HAP-1 (cell line): ENCODE measurements at regions not wholly inside any gene's neighbourhood (a gene's known extent, or its start where the extent isn't known, plus 50 kb on each side); places are given as distances from the start of the nearest gene placed in this dataset.

Source experiments
- DNase-seq, 2 experiments: peaks; one replicate each; pipeline ENCODE4 v3.0.0-alpha.2; 2016 to 2020; ENCODE audit warnings: low spot score in 2 of 2
- H3K27me3 ChIP-seq: fragments of 250-450 bp; sonication (Bioruptor Pico); 2 replicates; pipeline ENCODE4 v1.5.1; 2020; ENCODE audit warnings: low read depth, mild to moderate bottlenecking, moderate library complexity
- H3K36me3 ChIP-seq: fragments of 250-450 bp; sonication (Bioruptor Pico); replicated peaks from 2 replicates; pipeline ENCODE4 v1.5.1; 2020; ENCODE audit warnings: mild to moderate bottlenecking
- H3K4me1 ChIP-seq: fragments of 250-450 bp; sonication (Bioruptor Pico); 2 replicates; pipeline ENCODE4 v1.5.1; 2020; ENCODE audit warnings: mild to moderate bottlenecking
- H3K4me3 ChIP-seq: fragments of 250-450 bp; sonication (Bioruptor Pico); 2 replicates; pipeline ENCODE4 v1.5.1; 2020; ENCODE audit warnings: mild to moderate bottlenecking, moderate library complexity
- H3K9me3 ChIP-seq: fragments of 250-450 bp; sonication (Bioruptor Pico); 2 replicates; pipeline ENCODE4 v1.5.1; 2020; ENCODE audit warnings: mild to moderate bottlenecking, moderate library complexity
- in situ Hi-C: fragments of 300-500 bp; cut with MboI; formaldehyde crosslinking; loops from 3 replicates; pipeline ENCODE4 v1.14.3; 2020; ENCODE audit warnings: low sequenced_read_pairs, inconsistent platforms, mixed read lengths

DNA sequence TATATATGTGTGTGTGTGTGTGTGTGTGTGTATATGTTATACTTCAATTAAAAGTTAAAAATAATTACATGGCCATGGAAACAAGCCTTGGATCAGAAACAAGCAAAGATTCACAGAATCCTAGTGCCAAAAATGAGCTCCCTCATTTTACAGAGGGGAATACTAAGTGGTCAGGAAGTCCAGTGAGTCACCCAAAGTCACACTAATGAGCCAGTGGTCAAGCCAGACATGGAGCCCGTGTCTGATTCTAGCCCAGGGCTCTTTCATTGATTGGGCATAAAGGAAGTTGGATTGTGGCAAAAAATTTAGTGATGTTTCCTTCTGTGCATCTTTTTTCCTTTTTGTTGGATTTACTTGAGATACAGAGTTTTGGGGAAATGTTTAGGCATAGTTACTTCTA, 152.5 kb upstream of the NPHP3 start:
- H3K4me1 ChIP-seq: no peaks in the 10 kb centered on the region
- no peaks in the 10 kb centered on the region; the same call in 1 of the 2 replicates for H3K27me3 ChIP-seq
- DNase-seq: no peak
- in situ Hi-C loops: no loop called here
- no peaks in the 10 kb centered on the region for H3K9me3 ChIP-seq
- H3K36me3 ChIP-seq: no peaks in the 10 kb centered on the region
- H3K4me3 ChIP-seq: no peak overlapping the region

DNA sequence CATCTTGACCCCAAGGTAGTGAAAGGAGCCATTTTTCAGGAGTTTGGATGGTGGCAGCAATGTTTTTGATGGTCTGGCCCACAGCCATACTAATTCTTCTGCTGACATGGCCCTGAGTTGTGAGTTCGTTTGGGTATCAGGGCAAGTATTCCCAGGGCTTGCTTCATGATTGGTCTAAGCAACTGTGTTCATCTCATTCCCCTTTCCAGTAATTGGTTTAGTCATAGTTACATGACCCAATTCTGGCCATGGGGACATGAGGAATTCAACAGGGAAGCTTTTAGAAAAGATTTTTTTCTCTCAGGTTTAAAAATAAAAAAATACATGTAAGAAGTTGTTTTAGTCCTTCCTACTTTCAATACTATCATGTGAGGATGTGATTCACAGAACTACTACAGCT, 150.5 kb upstream of the NPHP3 start:
- H3K36me3 ChIP-seq: no peaks in the 10 kb centered on the region
- no peaks in the 10 kb centered on the region for H3K9me3 ChIP-seq
- DNase-seq: no peak
- H3K4me3 ChIP-seq: no peak overlapping the region
- no peaks in the 10 kb centered on the region for H3K4me1 ChIP-seq
- no peaks in the 10 kb centered on the region; the same call in 1 of the 2 replicates for H3K27me3 ChIP-seq
- in situ Hi-C loops: no loop called here

- Histone ChIP-seq H3K4me1 (no peaks in the 10 kb centered on the region), H3K4me3 (no peak overlapping the region), H3K9me3 (no peaks in the 10 kb centered on the region), H3K27me3 (no peaks in the 10 kb centered on the region; the same call in 1 of the 2 replicates), H3K36me3 (no peaks in the 10 kb centered on the region)
- in situ Hi-C loops: no loop called here
- DNase-seq: no peak
These were observed 149.7 kb upstream of the NPHP3 start for GRCh38 chr3:132871956-132872355.

DNA sequence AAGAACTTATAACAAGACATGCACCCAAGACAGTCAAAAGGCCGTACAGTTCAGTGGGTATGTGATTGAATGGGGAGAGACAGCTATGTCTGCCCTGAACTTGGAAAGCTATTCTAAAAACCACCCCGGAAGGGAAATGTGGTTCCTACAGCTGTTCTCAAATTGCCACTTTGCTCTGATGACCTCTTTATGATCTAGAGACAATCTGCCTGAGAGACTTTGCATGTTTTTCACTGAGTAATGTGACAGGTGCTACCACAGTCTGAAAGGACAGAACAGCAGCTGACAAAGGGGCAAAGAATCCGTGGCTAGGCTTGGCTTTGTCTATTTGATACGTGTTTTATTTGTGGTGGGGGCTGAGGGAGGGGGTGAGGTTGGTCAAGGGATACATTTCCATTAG, 148.3 kb upstream of the NPHP3 start:
- in situ Hi-C loops: no loop called here
- no peak overlapping the region for H3K4me3 ChIP-seq
- no peak for DNase-seq
- H3K27me3 ChIP-seq: no peaks in the 10 kb centered on the region; the same call in 1 of the 2 replicates
- H3K4me1 ChIP-seq: no peaks in the 10 kb centered on the region
- no peaks in the 10 kb centered on the region for H3K36me3 ChIP-seq
- no peaks in the 10 kb centered on the region for H3K9me3 ChIP-seq

DNA sequence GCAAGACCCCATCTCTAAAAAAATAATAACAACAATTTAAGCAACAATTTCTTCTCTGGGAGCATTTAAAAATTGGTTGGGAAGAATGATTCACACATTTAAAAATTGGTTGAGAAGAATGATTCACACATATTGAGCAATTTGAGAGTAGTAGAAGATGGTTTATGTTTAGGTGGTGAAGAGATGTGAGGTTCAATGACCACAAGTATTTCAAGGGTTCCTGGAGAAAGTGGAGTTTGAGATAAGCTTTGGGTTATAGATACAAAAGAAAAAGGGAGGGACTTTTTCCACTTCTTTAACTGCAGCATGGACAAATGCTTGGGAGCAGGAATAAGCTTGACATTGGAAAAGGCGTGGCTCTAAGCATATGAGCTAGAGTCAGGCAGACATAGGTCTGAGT, 145.7 kb upstream of the NPHP3 start:
- H3K4me1 ChIP-seq: no peaks in the 10 kb centered on the region
- in situ Hi-C loops: no loop called here
- H3K27me3 ChIP-seq: no peaks in the 10 kb centered on the region
- no peaks in the 10 kb centered on the region for H3K36me3 ChIP-seq
- DNase-seq: no peak
- no peaks in the 10 kb centered on the region for H3K9me3 ChIP-seq
- no peak overlapping the region for H3K4me3 ChIP-seq

DNA sequence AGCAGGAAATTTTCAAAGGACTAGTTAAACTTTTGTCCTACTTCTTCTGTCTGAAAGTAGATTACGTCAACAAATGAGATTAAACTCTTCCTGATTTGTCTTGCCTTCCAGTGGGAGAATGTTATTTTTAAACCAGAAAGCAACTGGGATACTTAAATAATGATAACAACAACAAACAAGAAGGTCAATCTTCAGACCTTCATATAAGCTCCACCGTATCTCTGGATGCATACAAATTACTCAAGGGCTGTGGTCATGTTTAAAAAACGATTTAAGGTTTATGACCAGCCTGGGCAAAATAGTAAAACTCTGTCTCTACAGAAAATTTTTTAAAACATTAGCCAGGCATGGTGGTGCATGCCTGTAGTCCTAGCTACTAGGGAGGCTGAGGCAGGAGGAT, 145.3 kb upstream of the NPHP3 start:
- Histone ChIP-seq H3K27me3 (no peaks in the 10 kb centered on the region), H3K4me1 (no peaks in the 10 kb centered on the region), H3K9me3 (no peaks in the 10 kb centered on the region), H3K36me3 (no peaks in the 10 kb centered on the region), H3K4me3 (no peak overlapping the region)
- no peak for DNase-seq
- in situ Hi-C loops: no loop called here

DNA sequence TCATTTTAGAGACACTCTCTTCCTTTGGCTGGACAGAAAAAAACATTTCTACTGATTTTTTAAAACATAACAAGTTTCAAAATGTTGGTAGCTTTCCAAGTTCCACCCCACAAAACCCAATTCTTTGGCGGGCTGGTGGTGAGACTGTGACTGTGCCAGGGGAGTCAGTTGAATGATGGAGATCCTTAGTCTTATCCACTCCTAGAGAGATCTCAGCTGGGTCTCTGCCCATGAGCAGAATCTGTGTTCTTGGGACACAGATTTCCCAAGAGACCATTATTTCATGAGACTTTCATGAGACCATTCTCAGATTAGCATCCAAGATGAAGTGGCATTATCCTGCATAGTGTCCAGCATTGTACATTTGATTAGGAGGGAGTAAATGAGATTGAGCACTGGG, 135.1 kb upstream of the NPHP3 start:
- DNase-seq: no peak
- H3K4me1 ChIP-seq: no peaks in the 10 kb centered on the region
- in situ Hi-C loops: no loop called here

GRCh38 chr3:132854856-132855535, 132.8 kb upstream of the NPHP3 start:
- H3K36me3 ChIP-seq: no peaks in the 10 kb centered on the region
- peaks cover 3% of the 10 kb centered on the region; the same call in 1 of the 2 replicates for H3K27me3 ChIP-seq
- H3K9me3 ChIP-seq: peaks cover 2% of the 10 kb centered on the region; the same call in 1 of the 2 replicates
- H3K4me3 ChIP-seq: no peak overlapping the region
- in situ Hi-C loops: no loop called here
- no peaks in the 10 kb centered on the region for H3K4me1 ChIP-seq
- no peak for DNase-seq

More for the DNA sequence above, 135.1 kb upstream of the NPHP3 start:
- H3K27me3 ChIP-seq: peaks cover 3% of the 10 kb centered on the region; the same call in 1 of the 2 replicates
- no peaks in the 10 kb centered on the region; the same call in 1 of the 2 replicates for H3K9me3 ChIP-seq
- H3K36me3 ChIP-seq: no peaks in the 10 kb centered on the region
- H3K4me3 ChIP-seq: no peak overlapping the region

DNA sequence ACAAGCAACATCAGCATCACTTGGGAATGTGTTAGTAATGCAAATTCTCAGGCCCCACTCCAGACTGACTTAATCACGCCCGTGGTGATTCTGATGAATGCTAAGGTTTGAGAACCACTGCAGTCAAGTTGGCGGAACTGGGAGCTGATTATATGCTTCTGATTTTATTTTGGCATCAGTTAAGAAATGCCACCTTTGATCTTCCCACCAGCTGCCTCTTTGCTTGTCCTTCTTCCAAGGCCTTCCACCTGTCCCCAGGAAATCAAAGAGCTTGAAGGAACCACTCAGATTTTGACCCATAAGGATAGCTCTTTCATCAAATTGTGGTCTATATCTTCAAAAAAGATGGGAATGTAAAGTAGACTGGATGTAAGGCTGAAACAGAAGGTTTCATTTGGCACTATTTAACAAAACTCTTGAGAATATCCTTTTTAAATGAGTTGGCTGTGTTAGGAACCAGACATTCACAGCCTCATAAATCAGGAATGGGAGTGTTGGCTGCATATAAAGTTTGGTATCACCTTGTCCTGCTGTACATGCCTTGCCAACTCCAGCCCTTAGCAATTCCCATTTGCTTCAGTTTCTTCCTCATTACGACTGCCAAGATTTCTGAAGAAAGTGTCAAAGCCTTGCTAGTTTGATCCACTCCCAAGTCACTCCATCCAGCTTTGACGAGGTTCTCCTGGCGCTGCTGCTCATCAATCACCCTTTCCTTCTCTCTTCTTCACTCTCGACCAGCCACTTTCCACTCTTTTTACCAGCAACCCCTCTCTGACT, 125.8 kb upstream of the NPHP3 start:
- Histone ChIP-seq H3K36me3 (no peaks in the 10 kb centered on the region), H3K4me3 (no peak overlapping the region), H3K4me1 (peaks cover 11% of the 10 kb centered on the region), H3K27me3 (no peaks in the 10 kb centered on the region), H3K9me3 (0 out of 2 replicates have a peak, but pooled peaks cover 2% of the 10 kb centered on the region)
- no peak for DNase-seq
- in situ Hi-C loops: no loop called here

DNA sequence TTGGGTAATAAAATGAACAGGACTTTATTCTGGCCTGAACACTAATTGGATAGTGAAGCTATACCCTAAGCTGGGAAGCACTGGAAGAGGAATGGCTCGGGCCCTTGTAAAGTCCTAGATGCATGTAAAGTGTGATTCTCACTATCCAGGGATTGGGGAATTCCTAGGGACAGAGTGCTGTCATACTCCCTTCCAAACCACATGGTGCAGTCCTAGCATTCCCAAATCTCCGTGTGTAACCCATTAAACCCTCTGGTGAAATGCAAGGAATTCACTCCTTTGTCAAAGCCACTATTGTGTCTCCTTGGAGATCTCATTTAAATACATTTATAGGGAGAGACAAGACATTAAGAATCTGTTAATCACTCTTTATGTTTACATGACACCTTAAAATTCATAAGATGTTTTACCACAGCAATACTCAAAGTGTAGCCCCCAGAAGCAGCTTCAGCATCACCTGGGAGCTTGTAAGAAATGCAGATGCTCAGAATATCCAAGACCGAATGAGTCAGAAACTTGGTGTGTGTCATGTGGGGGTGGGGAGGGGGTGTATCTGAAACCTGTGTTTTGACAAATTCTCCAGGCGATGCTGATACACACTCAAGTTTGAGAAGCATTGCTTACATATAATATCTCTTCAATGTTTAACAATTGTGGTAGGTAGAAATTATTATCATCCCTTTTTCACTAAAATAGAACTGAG, 121.8 kb upstream of the NPHP3 start:
- no peak overlapping the region for H3K4me3 ChIP-seq
- H3K27me3 ChIP-seq: no peaks in the 10 kb centered on the region
- DNase-seq: peak; percentile 15 to 52
- no peaks in the 10 kb centered on the region for H3K9me3 ChIP-seq
- H3K36me3 ChIP-seq: no peaks in the 10 kb centered on the region
- in situ Hi-C loops: no loop called here
- H3K4me1 ChIP-seq: peaks cover 19% of the 10 kb centered on the region

DNA sequence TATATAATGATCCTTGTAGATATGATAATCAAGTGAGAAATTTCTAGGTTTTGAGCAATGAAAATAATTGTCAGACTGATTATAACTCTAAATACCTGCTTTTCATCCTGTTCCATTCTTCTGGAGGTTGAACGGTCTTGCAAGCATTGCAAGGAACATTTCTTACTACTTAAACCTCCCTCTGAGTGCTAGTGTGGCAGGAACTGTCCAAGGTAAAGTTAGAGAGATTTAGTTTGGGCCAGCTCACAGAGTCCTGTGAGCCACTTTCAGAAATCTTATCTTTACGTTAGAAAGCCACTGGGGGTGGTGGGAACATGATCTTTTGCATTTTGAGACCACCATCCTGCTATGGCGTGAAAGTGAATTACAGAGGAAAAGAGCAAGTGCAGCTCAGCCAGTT, 121.1 kb upstream of the NPHP3 start:
- Histone ChIP-seq H3K27me3 (no peaks in the 10 kb centered on the region), H3K36me3 (no peaks in the 10 kb centered on the region), H3K4me1 (peaks cover 19% of the 10 kb centered on the region), H3K4me3 (no peak overlapping the region), H3K9me3 (no peaks in the 10 kb centered on the region)
- in situ Hi-C loops: no loop called here
- DNase-seq: no peak

DNA sequence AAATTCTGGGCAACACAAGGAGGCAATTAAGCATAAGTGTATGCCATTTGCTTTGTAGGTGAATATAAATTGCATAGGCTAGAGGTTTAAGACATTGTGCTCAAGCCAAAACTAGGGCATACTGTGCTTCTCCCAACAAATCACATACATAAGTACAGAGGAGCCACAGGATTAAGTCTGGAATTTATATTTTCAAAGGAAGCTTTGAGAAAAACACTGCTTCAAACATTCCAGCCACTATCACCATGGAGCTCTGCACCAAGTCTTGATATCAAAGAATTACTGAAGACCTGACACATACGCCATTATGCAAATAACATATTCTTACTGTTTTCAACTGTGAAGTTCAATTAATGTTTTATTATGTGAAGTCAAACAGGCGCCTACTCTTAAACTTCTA, 119.4 kb upstream of the NPHP3 start:
- no peaks in the 10 kb centered on the region for H3K27me3 ChIP-seq
- H3K36me3 ChIP-seq: no peaks in the 10 kb centered on the region
- peaks cover 19% of the 10 kb centered on the region for H3K4me1 ChIP-seq
- in situ Hi-C loops: no loop called here
- H3K4me3 ChIP-seq: no peak overlapping the region
- peak in 1 of 2 experiments; percentile 26 for DNase-seq
- no peaks in the 10 kb centered on the region for H3K9me3 ChIP-seq

- in situ Hi-C loops: no loop called here
These were observed 118.0 kb upstream of the NPHP3 start for GRCh38 chr3:132840201-132840700.

DNA sequence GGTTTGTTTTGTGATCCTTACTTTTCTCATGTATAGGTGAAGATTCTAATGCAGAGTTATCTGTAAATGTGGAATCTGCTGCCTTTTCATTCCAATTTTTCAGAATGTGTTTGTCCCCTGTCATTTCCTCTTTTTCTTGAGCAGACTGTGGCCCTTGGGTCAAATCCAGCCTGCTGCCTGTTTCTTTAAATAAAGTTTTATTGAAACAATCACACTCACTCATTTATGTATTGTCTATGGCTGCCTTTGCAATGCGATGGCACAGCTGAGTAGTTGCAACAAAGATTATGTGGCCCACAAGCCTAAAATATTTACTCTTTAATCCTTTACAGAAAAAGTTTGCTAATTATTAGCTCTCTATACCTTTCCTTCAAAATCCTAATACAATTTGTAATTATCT, 116.3 kb upstream of the NPHP3 start:
- H3K9me3 ChIP-seq: no peaks in the 10 kb centered on the region
- H3K36me3 ChIP-seq: no peaks in the 10 kb centered on the region
- H3K4me1 ChIP-seq: peaks cover 11% of the 10 kb centered on the region
- DNase-seq: no peak
- in situ Hi-C loops: no loop called here
- H3K27me3 ChIP-seq: no peaks in the 10 kb centered on the region
- no peak overlapping the region for H3K4me3 ChIP-seq

More at GRCh38 chr3:132840201-132840700, 118.0 kb upstream of the NPHP3 start:
- peaks cover 19% of the 10 kb centered on the region for H3K4me1 ChIP-seq
- no peak overlapping the region for H3K4me3 ChIP-seq
- H3K9me3 ChIP-seq: no peaks in the 10 kb centered on the region
- no peak for DNase-seq
- H3K27me3 ChIP-seq: no peaks in the 10 kb centered on the region
- no peaks in the 10 kb centered on the region for H3K36me3 ChIP-seq
